ENCODE measurements at regions not wholly inside any gene's neighbourhood (a gene's known extent, or its start where the extent isn't known, plus 50 kb on each side); places are given as distances from the start of the nearest gene placed in this dataset.

DNA sequence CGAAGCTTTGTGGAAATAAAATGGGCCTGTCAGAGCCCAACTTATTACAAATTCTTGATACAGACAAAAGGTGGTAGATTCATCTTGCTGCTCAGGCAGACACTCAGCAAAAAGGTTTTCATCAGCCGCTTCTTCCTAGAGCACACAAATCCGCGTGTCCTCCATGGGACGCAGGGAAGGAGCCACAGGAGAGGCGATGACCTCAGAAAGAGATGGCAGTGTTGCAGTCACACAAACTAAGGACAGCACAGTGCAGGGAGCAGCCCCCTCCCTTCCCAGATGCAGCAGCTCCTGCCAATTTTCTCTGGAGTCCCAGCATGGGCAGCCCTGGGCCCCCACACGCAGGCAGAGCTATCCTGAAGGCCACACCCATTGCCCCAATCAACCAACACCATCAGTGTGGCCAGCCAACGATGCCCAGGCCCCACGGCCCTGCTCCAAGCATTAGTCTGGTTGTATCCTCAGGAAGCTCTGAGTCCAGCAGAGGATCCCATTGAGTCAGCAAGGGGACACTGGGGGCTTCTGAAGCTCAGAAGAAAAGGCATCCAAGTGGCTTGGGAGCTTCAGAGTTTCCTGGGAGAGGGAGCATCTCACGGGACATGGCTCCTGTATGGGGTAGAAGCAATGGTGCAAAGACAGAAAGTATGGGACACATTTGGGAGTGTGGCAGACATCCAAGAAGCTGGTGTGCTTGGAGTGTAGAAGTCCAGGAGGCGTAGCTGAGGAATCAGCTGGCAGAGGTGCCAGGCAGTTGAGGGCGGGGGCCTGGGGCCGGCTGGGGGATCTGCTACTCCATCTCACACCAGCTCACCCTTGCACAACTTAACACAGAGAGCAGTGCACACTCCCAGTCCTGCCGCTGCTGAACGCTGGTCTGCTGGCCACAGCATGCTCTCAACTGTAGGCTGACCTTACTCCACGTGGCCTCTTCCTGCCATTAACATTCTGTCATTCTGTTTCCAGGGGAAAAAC lies 142.1 kb upstream of the CST7 start:
- H3K4me3 Mint-ChIP-seq: no peak overlapping the region
- no peak overlapping the region for H3K27ac Mint-ChIP-seq
- H3K36me3 Mint-ChIP-seq: no peaks in the 10 kb centered on the region
- no peaks in the 10 kb centered on the region for H3K4me1 Mint-ChIP-seq
- DNase-seq (no peak), ATAC-seq (no peak)
- no peaks in the 10 kb centered on the region for H3K27me3 Mint-ChIP-seq
- CTCF ChIA-PET: no interaction called here
- no peaks in the 10 kb centered on the region for H3K9me3 Mint-ChIP-seq (ENCODE audit: low read depth)

DNA sequence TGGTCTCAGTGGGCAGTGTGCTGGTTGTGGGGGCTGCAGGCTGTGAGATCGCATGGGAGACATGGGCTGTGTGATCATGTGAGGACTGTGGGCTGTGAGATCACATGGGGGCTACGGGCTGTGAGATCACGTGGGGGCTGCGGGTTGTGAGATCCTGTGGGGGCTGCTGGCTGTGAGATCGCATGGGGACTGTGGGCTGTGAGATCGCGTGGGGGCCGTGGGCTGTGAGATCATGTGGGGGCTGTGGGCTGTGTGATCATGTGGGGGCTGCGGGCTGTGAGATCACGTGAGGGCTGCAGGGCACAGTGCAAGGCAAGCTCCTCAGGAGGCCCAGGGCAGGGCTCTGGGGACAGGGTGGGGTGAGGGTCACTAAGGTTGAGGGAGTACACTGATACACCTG lies 140.5 kb upstream of the CST7 start:
- CTCF ChIA-PET: no interaction called here
- no peaks in the 10 kb centered on the region for H3K9me3 Mint-ChIP-seq (ENCODE audit: low read depth)

DNA sequence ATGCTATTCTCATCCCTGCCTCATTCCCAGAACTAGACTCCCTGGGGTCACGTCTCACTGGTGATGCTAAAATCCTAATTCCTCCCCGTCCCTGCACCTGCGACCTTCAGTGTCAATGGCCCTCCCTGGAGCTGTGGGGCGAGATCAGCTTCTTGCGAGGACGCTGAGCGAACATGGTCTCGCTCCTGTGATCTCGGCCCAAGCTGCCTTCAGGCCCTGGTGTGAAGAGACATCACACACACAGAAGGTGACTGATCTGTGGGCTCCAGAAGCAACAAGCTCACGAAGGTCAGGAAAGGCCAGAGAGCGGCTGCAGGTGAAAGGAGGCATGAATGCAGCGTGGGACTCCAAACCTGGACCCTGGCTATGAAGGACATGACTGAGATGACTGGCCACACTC lies 139.5 kb upstream of the CST7 start:
- ATAC-seq (no peak), DNase-seq (no peak)
- Mint-ChIP-seq H3K27ac (no peak overlapping the region), H3K36me3 (no peaks in the 10 kb centered on the region), H3K4me3 (no peak overlapping the region), H3K9me3 (ENCODE audit: low read depth) (no peaks in the 10 kb centered on the region), H3K4me1 (no peaks in the 10 kb centered on the region), H3K27me3 (no peaks in the 10 kb centered on the region)
- CTCF ChIA-PET: no interaction called here

More for the DNA sequence above, 140.5 kb upstream of the CST7 start:
- Mint-ChIP-seq H3K27ac (no peak overlapping the region), H3K27me3 (no peaks in the 10 kb centered on the region), H3K4me1 (no peaks in the 10 kb centered on the region), H3K36me3 (no peaks in the 10 kb centered on the region), H3K4me3 (no peak overlapping the region)
- ATAC-seq (no peak), DNase-seq (no peak)

DNA sequence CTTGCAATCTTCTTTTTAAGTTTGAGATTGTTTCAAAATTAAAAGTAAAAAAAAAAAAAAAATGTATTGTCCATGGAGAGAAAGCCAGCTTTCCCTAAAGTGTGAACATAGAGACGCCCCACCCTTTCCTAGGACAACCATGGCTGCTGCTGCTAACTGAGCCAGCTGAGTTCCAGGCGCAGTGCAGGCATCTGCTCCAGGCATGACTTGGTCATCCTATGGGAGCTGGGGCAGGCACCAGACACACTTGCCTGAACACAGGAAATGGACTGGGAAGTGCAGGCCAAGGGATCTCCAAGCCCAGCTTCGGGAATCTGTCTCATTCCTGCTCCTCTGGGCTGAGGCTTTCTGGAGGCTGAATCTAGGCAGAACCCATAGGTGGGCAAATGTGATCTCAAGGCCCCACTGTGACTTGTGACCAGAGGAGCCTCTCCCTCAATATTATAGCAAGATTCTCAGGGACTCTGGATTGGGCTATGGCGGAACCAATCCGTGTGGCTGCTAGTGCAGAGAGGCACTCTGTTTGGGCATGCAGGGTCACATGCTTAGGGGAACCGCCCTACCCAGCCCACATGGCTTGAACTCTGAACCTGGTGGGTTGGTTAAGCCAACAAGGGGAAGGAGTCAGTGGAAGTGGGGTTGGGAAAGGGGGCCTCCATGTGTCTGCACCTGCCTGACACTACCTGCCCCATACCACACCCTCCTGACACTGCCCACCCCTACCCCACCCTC lies 138.2 kb upstream of the CST7 start:
- no peak for DNase-seq
- no peaks in the 10 kb centered on the region for H3K9me3 Mint-ChIP-seq (ENCODE audit: low read depth)
- no peak overlapping the region for H3K27ac Mint-ChIP-seq
- CTCF ChIA-PET: no interaction called here
- H3K4me1 Mint-ChIP-seq: no peaks in the 10 kb centered on the region
- H3K4me3 Mint-ChIP-seq: no peak overlapping the region
- ATAC-seq: no peak
- H3K27me3 Mint-ChIP-seq: no peaks in the 10 kb centered on the region
- no peaks in the 10 kb centered on the region for H3K36me3 Mint-ChIP-seq

DNA sequence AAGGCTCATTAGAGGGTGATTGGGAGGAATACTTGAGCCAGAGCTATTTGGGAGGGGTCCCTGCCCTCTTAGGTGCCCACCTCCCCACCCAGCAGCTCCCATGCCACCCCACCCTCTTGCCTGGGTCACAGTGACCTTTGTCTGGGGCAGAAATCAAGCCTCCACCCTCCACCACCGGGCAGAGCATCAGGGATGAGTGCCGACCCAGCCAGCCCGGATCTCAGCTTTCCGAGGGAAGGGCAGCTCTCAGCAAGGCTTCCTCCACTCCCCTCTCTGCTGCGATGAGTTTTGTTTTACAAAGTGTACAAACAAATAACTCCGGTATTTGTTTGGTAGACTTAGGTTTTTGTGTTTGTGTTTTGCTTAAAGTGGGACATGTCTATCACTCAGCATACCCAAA lies 136.7 kb upstream of the CST7 start:
- no peaks in the 10 kb centered on the region for H3K36me3 Mint-ChIP-seq
- H3K9me3 Mint-ChIP-seq (ENCODE audit: low read depth): no peaks in the 10 kb centered on the region
- H3K27ac Mint-ChIP-seq: no peak overlapping the region
- H3K4me3 Mint-ChIP-seq: no peak overlapping the region
- CTCF ChIA-PET: no interaction called here
- no peaks in the 10 kb centered on the region for H3K27me3 Mint-ChIP-seq
- ATAC-seq (no peak), DNase-seq (no peak)
- no peaks in the 10 kb centered on the region for H3K4me1 Mint-ChIP-seq

DNA sequence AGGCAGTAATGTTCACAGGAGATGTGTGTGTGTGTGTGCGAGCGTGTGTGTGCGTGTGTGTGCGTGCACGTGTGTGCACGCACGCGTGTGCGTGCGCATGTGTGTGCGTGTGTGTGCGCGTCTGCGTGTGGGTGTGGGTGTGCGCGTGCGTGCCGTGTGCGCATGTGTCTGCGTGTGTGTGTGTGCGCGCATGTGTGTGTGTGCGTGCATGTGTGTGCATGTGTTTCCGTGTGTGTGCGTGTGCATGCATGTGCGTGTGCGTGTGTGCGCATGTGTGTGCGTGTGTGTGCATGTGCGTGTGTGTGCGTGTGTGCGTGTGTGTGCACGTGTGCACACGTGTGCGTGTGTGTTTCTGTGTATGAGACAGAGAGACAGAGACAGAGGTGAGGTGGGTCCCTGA lies 136.0 kb upstream of the CST7 start:
- Mint-ChIP-seq H3K27me3 (no peaks in the 10 kb centered on the region), H3K9me3 (ENCODE audit: low read depth) (no peaks in the 10 kb centered on the region), H3K27ac (no peak overlapping the region), H3K4me1 (no peaks in the 10 kb centered on the region), H3K36me3 (no peaks in the 10 kb centered on the region), H3K4me3 (no peak overlapping the region)
- no peak for DNase-seq
- CTCF ChIA-PET: no interaction called here
- no peak for ATAC-seq

DNA sequence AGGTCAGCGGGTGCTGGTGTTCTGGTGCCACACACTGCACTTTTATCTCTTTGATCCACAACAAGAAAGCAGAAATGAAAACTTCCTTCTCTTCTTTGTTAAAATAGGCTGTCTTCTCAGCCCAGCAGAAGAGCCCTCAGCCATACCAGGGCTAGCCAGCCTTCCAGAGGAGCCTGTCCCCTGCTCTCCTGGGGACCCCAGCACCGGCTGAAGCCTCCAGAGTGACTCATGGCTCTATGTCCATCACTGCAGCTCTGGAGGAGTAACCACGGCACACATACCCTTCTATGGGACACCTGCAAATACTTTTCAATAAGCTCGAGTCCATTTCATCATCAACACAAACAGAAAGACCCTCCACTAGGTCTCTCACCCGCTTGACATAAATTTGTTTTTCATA lies 135.6 kb upstream of the CST7 start:
- Mint-ChIP-seq H3K9me3 (ENCODE audit: low read depth) (no peaks in the 10 kb centered on the region), H3K4me1 (no peaks in the 10 kb centered on the region), H3K27me3 (no peaks in the 10 kb centered on the region), H3K36me3 (no peaks in the 10 kb centered on the region), H3K4me3 (no peak overlapping the region), H3K27ac (no peak overlapping the region)
- DNase-seq (no peak), ATAC-seq (no peak)
- CTCF ChIA-PET: no interaction called here

DNA sequence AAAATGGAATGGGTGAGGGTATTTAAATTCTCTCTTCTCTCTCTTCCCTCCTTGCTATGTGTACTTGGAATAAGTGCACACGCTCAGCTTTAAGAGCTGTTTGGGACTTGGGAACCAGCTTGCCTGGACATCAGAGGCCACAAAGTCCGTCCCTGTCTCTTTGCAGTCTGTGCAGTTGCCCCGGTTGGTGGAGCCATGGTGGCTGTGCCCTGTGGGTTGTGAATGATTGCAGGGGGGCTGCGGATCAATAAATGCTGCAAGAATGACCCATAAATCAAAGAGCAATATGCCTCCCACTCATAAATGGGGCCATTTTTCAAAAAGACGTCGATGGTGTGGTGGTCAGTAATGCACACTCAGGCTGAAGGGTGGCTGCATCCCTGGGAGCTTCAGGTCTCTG lies 135.1 kb upstream of the CST7 start:
- no peak for DNase-seq
- Mint-ChIP-seq H3K27me3 (no peaks in the 10 kb centered on the region), H3K36me3 (no peaks in the 10 kb centered on the region), H3K27ac (no peak overlapping the region), H3K4me1 (no peaks in the 10 kb centered on the region), H3K9me3 (ENCODE audit: low read depth) (no peaks in the 10 kb centered on the region), H3K4me3 (no peak overlapping the region)
- CTCF ChIA-PET: no interaction called here
- no peak for ATAC-seq

DNA sequence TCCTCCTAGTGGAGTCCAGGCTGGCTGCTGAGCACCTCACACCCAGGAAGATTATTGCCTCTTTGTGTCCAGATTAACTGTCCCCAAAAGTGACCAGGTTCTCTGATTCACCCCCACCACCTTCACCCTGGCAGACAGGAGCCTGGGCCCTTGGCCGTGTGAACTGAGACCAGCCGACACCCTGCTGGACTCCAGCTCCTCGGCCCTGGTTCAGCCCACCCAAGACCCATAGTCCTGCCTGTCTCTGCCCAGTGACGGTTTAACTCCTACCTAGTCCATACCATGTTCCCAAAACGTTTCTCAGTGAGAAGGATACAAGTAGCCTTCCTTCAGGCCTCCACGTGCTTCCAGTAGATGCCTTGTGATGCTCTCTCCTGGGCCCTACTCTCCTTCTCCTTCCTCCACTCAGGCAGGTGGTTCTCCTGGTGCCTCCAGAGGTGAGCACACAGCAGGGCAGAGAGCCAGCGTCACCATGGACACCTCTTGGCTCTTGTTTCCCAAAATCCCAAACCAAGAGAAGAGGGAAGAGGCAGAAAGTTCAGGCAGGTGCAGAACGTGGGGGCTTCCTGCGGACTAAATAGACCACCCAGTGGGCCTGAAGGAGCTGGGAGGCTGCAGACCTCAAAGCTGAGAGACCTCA lies 134.4 kb upstream of the CST7 start:
- no peak for ATAC-seq
- no peaks in the 10 kb centered on the region for H3K4me1 Mint-ChIP-seq
- CTCF ChIA-PET: no interaction called here
- H3K27me3 Mint-ChIP-seq: no peaks in the 10 kb centered on the region
- H3K9me3 Mint-ChIP-seq (ENCODE audit: low read depth): no peaks in the 10 kb centered on the region
- H3K27ac Mint-ChIP-seq: no peak overlapping the region
- no peak overlapping the region for H3K4me3 Mint-ChIP-seq
- no peak for DNase-seq
- no peaks in the 10 kb centered on the region for H3K36me3 Mint-ChIP-seq

DNA sequence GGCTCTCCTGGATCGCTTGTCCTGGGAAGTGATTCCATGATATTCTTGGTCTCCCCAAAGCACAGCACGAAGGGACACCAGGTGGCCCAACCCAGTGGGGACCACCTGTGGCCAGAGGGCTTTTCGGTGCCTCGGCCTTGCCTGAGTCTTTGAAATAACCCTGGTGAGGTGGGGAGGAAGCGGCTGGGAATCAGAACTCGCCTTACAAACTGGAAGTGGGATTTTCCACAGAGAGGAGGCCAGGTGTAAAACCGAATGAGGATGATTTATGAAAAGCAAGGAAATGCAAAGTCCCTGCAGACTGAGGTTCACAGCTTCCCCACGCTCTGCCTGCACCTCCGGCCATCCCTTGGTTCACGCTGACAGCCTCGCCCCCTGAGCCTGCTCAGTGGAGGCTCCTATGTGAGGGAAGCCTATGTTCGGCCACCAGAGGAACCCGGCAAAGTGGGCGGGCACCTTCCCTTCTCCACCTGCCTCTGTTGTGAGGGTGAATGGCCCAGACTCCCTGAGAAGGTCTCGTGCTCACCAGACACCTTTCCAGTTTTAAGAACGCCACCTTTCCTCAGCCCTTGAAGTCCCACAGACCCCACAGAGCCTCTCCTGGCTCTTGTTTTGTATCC lies 133.8 kb upstream of the CST7 start:
- H3K27me3 Mint-ChIP-seq: no peaks in the 10 kb centered on the region
- H3K36me3 Mint-ChIP-seq: no peaks in the 10 kb centered on the region
- H3K27ac Mint-ChIP-seq: no peak overlapping the region
- H3K4me1 Mint-ChIP-seq: no peaks in the 10 kb centered on the region
- CTCF ChIA-PET: no interaction called here
- no peak overlapping the region for H3K4me3 Mint-ChIP-seq
- H3K9me3 Mint-ChIP-seq (ENCODE audit: low read depth): no peaks in the 10 kb centered on the region
- ATAC-seq (no peak), DNase-seq (no peak)

DNA sequence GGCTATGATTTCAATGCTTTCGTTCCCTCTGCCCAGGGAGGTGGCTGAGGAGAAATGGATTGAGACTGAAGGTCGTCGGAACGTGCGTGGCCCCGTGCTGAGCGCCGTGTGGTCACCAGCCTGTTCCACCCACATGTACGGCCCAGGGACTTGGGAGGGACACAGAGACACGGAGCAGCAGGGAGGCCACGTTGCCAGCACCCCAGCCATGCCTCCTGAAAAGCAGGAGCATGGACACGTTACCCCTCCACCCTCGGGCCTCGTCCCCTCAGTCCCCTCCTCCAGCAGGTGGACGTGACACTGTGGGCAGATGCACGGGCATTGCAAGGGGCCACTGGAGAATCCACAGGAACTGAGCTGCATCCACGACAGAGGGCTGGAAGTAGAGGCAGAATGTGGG lies 133.1 kb upstream of the CST7 start:
- CTCF ChIA-PET: no interaction called here
- no peak for DNase-seq
- no peak for ATAC-seq
- H3K27me3 Mint-ChIP-seq: no peaks in the 10 kb centered on the region
- no peaks in the 10 kb centered on the region for H3K36me3 Mint-ChIP-seq
- no peaks in the 10 kb centered on the region for H3K9me3 Mint-ChIP-seq (ENCODE audit: low read depth)
- no peak overlapping the region for H3K4me3 Mint-ChIP-seq
- no peak overlapping the region for H3K27ac Mint-ChIP-seq
- no peaks in the 10 kb centered on the region for H3K4me1 Mint-ChIP-seq

DNA sequence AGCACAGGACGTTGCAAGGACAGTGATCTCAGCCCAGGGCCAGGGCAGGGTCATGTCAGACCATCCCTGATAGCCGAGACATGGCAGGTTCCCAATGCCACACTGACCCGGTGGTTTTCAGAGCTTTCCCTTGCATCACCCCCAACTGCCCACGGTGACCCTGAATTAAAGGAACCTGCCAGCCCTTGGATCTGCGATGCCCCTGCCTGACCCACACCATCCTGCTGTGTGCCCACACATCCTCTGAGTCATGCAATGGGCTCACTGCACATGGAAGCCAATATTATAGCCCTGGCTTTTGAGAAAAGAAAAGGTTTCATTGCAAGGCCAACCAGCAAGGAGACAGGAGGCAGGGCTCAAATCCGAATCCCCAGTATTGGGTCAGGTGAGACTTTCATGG lies 132.6 kb upstream of the CST7 start:
- DNase-seq (no peak), ATAC-seq (no peak)
- Mint-ChIP-seq H3K9me3 (ENCODE audit: low read depth) (no peaks in the 10 kb centered on the region), H3K36me3 (no peaks in the 10 kb centered on the region), H3K27ac (no peak overlapping the region), H3K4me3 (no peak overlapping the region), H3K4me1 (no peaks in the 10 kb centered on the region), H3K27me3 (no peaks in the 10 kb centered on the region)
- CTCF ChIA-PET: no interaction called here

DNA sequence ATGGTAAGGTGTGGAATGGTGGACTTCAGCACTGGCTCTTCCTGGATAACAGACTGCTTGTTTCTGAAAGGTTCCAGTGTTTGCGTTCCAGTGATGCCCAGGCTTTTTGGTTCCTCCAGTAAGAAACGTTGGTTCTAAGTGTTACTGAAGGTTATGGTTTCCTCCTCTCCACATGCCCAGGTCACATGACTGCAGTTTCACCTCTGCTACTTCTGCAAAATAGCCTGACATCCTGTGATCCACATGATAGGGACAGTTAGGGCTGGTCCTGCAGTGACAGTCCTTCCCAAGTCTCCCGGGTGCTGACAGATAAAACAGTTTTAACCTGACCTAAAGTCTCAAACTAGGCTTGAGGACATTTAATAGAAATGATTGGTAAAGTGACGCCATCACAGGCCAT lies 132.2 kb upstream of the CST7 start:
- no peaks in the 10 kb centered on the region for H3K4me1 Mint-ChIP-seq
- no peaks in the 10 kb centered on the region for H3K27me3 Mint-ChIP-seq
- no peak overlapping the region for H3K4me3 Mint-ChIP-seq
- H3K36me3 Mint-ChIP-seq: no peaks in the 10 kb centered on the region
- DNase-seq (no peak), ATAC-seq (no peak)
- no peaks in the 10 kb centered on the region for H3K9me3 Mint-ChIP-seq (ENCODE audit: low read depth)
- CTCF ChIA-PET: no interaction called here
- H3K27ac Mint-ChIP-seq: no peak overlapping the region

DNA sequence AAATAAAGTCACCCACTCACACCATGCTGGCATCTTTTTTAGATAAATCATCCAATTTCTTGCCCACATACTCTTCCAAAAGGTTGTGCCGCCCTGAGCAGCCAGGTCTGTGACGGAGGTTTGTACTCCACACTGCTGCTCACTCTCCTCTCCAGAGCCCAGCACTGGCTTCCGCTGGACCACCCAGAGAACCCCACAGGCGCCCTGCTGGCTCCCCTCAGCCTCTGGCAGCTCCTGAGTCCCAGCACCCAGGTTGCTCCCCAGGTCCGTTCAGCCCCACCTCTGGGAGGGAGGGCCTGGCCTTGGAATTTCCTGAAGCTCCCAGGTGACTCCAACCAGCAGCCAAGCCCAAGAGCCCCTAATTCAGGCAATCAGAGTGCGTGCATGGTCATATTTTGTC lies 131.7 kb upstream of the CST7 start:
- H3K9me3 Mint-ChIP-seq (ENCODE audit: low read depth): no peaks in the 10 kb centered on the region
- CTCF ChIA-PET: no interaction called here
- H3K4me1 Mint-ChIP-seq: no peaks in the 10 kb centered on the region
- H3K27ac Mint-ChIP-seq: no peak overlapping the region
- ATAC-seq (no peak), DNase-seq (no peak)
- H3K36me3 Mint-ChIP-seq: no peaks in the 10 kb centered on the region
- no peak overlapping the region for H3K4me3 Mint-ChIP-seq
- H3K27me3 Mint-ChIP-seq: no peaks in the 10 kb centered on the region

Measured in activated CD8-positive, alpha-beta memory T cell treated with anti-CD3 and anti-CD28 coated beads, Interleukin-2, amount 10 ng/mL, durations not matched to agents 7 days and 5 days (primary cell).